ENCODE measurements at regions not wholly inside any gene's neighbourhood (a gene's known extent, or its start where the extent isn't known, plus 50 kb on each side); places are given as distances from the start of the nearest gene placed in this dataset.
"Not testable (repeated sequence)": the region's sequence is repeated elsewhere in the genome, so short reads cannot be mapped to it uniquely, and the experiment has no call there.

GRCh38 chr2:88396209-88396608 is 56.3 kb downstream of the FOXI3 start:
- DNase-seq (ENCODE audit: low read depth in 2 of 2): no peak

- no peak for DNase-seq (ENCODE audit: low read depth in 2 of 2)
Observed at GRCh38 chr2:88377641-88377991, 74.9 kb downstream of the FOXI3 start.

GRCh38 chr2:88372042-88372441 is 80.5 kb downstream of the FOXI3 start:
- no peak for DNase-seq (ENCODE audit: low read depth in 2 of 2)

GRCh38 chr2:88365408-88365807 is 87.1 kb downstream of the FOXI3 start:
- DNase-seq (ENCODE audit: low read depth in 2 of 2): not testable (repeated sequence)

- no peak for DNase-seq (ENCODE audit: low read depth in 2 of 2)
Observed at GRCh38 chr2:88355486-88355885, 97.0 kb downstream of the FOXI3 start.

GRCh38 chr2:88351249-88351601 is 101.3 kb downstream of the FOXI3 start:
- DNase-seq (ENCODE audit: low read depth in 2 of 2): no peak

- DNase-seq (ENCODE audit: low read depth in 2 of 2): peak; percentile 29 to 68
Observed at GRCh38 chr2:88350331-88351248, 101.9 kb downstream of the FOXI3 start.

GRCh38 chr2:88345842-88346241 is 106.7 kb downstream of the FOXI3 start:
- no peak for DNase-seq (ENCODE audit: low read depth in 2 of 2)

GRCh38 chr2:88342749-88343148 is 109.7 kb downstream of the FOXI3 start:
- no peak for DNase-seq (ENCODE audit: low read depth in 2 of 2)

GRCh38 chr2:88334418-88334817 is 118.1 kb downstream of the FOXI3 start:
- no peak for DNase-seq (ENCODE audit: low read depth in 2 of 2)

- no peak for DNase-seq (ENCODE audit: low read depth in 2 of 2)
Observed at GRCh38 chr2:88331239-88331638, 121.3 kb downstream of the FOXI3 start.

- no peak for DNase-seq (ENCODE audit: low read depth in 2 of 2)
Observed at GRCh38 chr2:88329815-88330603, 122.5 kb downstream of the FOXI3 start.

- DNase-seq (ENCODE audit: low read depth in 2 of 2): no peak
Observed at GRCh38 chr2:88321449-88322248, 130.8 kb downstream of the FOXI3 start.

- DNase-seq (ENCODE audit: low read depth in 2 of 2): no peak
Observed at GRCh38 chr2:88320076-88320773, 132.3 kb downstream of the FOXI3 start.

- no peak for DNase-seq (ENCODE audit: low read depth in 2 of 2)
Observed at GRCh38 chr2:88318956-88319330, 133.6 kb downstream of the FOXI3 start.

- DNase-seq (ENCODE audit: low read depth in 2 of 2): no peak
Observed at GRCh38 chr2:88318071-88318955, 134.2 kb downstream of the FOXI3 start.

- no peak for DNase-seq (ENCODE audit: low read depth in 2 of 2)
Observed at GRCh38 chr2:88310787-88311186, 140.6 kb downstream of the THNSL2 start.

GRCh38 chr2:88307817-88308216 is 137.7 kb downstream of the THNSL2 start:
- DNase-seq (ENCODE audit: low read depth in 2 of 2): no peak

GRCh38 chr2:88303865-88304264 is 133.7 kb downstream of the THNSL2 start:
- no peak for DNase-seq (ENCODE audit: low read depth in 2 of 2)

- no peak for DNase-seq (ENCODE audit: low read depth in 2 of 2)
Observed at GRCh38 chr2:88296247-88296646, 126.1 kb downstream of the THNSL2 start.
